OCI-LY7 (cell line): ENCODE measurements at regions not wholly inside any gene's neighbourhood (a gene's known extent, or its start where the extent isn't known, plus 50 kb on each side); places are given as distances from the start of the nearest gene placed in this dataset.

Experiments used
- BruUV-seq: library from RNA; stranded (reverse); fragments of 400-500 nt; replicated peaks from 2 replicates; lab custom pipeline; 2021; lab: Mats Ljungman, UMichigan
- CTCF ChIA-PET: fragments of 300-600 bp; sonication (Branson Sonifier 250); formaldehyde crosslinking; loops from one replicate; lab custom pipeline; 2022; ENCODE audit warnings: antibody characterized with exemption; ENCODE audit not compliant: unreplicated experiment; lab: Charles Lee
- POLR2A ChIA-PET: fragments of 300-600 bp; sonication (Branson Sonifier 250); formaldehyde crosslinking; loops from one replicate; lab custom pipeline; 2022; ENCODE audit warnings: antibody characterized with exemption; lab: Charles Lee
- DNase-seq: peaks from one replicate; pipeline ENCODE4 v3.0.0-alpha.2; 2015; ENCODE audit warnings: low spot score
- H2AFZ ChIP-seq: fragments of 200-600 bp; sonication (generic), shearing (Covaris generic); 2 replicates; pipeline ENCODE4 v1.6.1; 2014; ENCODE audit warnings: mild to moderate bottlenecking, antibody characterized with exemption, low read length, moderate library complexity
- H3K27ac ChIP-seq: fragments of 200-600 bp; sonication (generic); 2 replicates; pipeline ENCODE4 v1.5.1; 2014; ENCODE audit warnings: mixed run types, low read depth, mild to moderate bottlenecking, moderate library complexity, low read length, inconsistent platforms; ENCODE audit not compliant: poor library complexity, severe bottlenecking
- H3K36me3 ChIP-seq: fragments of 200-600 bp; sonication (generic); 2 replicates; pipeline ENCODE4 v1.6.1; 2014; ENCODE audit warnings: mild to moderate bottlenecking, antibody characterized with exemption, low read length, moderate library complexity, mixed read lengths; ENCODE audit not compliant: insufficient read depth
- H3K4me1 ChIP-seq: fragments of 200-600 bp; sonication (generic); 2 replicates; pipeline ENCODE4 v1.5.1; 2014; ENCODE audit warnings: mild to moderate bottlenecking, low read length; ENCODE audit not compliant: insufficient read depth, poor library complexity, severe bottlenecking
- H3K4me2 ChIP-seq: fragments of 200-600 bp; sonication (generic); 2 replicates; pipeline ENCODE4 v1.6.1; 2014; ENCODE audit warnings: mild to moderate bottlenecking, low read length
- H3K4me3 ChIP-seq: fragments of 200-600 bp; sonication (generic); 2 replicates; pipeline ENCODE4 v1.5.1; 2014; ENCODE audit warnings: mild to moderate bottlenecking, low read depth, low read length; ENCODE audit not compliant: poor library complexity, severe bottlenecking
- H3K79me2 ChIP-seq: fragments of 200-600 bp; sonication (generic); 2 replicates; pipeline ENCODE4 v1.6.1; 2016; ENCODE audit warnings: low read depth, mild to moderate bottlenecking, low read length, moderate library complexity, mixed read lengths; ENCODE audit not compliant: insufficient read depth
- H3K9me2 ChIP-seq: fragments of 200-600 bp; sonication (generic); 2 replicates; pipeline ENCODE4 v1.6.1; 2016; ENCODE audit warnings: mild to moderate bottlenecking, low read length, mixed read lengths; ENCODE audit not compliant: insufficient read depth
- H3K9me3 ChIP-seq: fragments of 200-600 bp; sonication (generic); 2 replicates; pipeline ENCODE4 v1.6.1; 2014; ENCODE audit warnings: mild to moderate bottlenecking, mixed run types, low read length, mixed read lengths
- H4K20me1 ChIP-seq: fragments of 200-600 bp; sonication (generic); 2 replicates; pipeline ENCODE4 v1.6.1; 2014; ENCODE audit warnings: mild to moderate bottlenecking, antibody characterized with exemption, low read length, moderate library complexity, mixed read lengths; ENCODE audit not compliant: insufficient read depth
- EZH2phosphoT487 ChIP-seq: fragments of 200-600 bp; sonication (generic); IDR thresholded peaks from 2 replicates; pipeline ENCODE4 v1.6.1; 2018; ENCODE audit warnings: low read depth, borderline replicate concordance, mild to moderate bottlenecking, mixed run types, antibody characterized with exemption, low read length, moderate library complexity, mixed read lengths
- intact Hi-C: fragments of 100-400 bp; cut with micrococcal nuclease; formaldehyde crosslinking; loops from one replicate; pipeline ENCODE4 v1.10.0; 2022; ENCODE audit not compliant: unreplicated experiment
- TF ChIP-seq, protein P1 (sequence below): fragments of 200-600 bp; sonication (generic); conservative IDR thresholded peaks from 2 replicates; pipeline ENCODE4 v1.5.1; 2014; ENCODE audit warnings: mild to moderate bottlenecking, antibody characterized with exemption, low read length, moderate library complexity, mixed read lengths

DNA sequence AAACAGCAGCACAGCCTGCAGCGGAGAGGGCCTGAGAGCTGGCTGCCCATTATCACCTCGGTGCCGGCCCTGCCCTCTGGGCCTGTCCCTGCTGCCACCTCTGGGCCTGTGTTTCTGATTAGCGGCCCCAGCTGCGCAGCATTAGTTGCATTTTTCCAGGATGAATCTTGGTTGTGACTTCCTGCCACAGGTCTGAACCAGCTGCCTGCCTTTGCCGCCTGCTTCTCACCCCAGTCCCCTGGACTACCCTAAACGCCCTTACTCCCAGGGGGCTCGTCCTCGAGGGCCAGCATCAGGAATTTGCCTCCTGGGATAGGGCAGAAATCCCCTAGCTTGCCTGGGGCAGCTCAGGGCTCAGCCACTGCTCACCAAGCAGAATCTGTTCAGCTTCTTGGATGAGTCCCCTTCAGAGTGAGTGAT, 342.8 kb downstream of the DYSF start:
- TF ChIP-seq, protein P1, sequence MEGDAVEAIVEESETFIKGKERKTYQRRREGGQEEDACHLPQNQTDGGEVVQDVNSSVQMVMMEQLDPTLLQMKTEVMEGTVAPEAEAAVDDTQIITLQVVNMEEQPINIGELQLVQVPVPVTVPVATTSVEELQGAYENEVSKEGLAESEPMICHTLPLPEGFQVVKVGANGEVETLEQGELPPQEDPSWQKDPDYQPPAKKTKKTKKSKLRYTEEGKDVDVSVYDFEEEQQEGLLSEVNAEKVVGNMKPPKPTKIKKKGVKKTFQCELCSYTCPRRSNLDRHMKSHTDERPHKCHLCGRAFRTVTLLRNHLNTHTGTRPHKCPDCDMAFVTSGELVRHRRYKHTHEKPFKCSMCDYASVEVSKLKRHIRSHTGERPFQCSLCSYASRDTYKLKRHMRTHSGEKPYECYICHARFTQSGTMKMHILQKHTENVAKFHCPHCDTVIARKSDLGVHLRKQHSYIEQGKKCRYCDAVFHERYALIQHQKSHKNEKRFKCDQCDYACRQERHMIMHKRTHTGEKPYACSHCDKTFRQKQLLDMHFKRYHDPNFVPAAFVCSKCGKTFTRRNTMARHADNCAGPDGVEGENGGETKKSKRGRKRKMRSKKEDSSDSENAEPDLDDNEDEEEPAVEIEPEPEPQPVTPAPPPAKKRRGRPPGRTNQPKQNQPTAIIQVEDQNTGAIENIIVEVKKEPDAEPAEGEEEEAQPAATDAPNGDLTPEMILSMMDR, result no peak
- TF ChIP-seq EZH2phosphoT487, result no peak
- POLR2A ChIA-PET, result interaction anchor here (0.6 kb wide), 2 partner anchors 10 to 1601 kb away, joined by 3 read pairs; no protein-coding TSS in a partner anchor

DNA sequence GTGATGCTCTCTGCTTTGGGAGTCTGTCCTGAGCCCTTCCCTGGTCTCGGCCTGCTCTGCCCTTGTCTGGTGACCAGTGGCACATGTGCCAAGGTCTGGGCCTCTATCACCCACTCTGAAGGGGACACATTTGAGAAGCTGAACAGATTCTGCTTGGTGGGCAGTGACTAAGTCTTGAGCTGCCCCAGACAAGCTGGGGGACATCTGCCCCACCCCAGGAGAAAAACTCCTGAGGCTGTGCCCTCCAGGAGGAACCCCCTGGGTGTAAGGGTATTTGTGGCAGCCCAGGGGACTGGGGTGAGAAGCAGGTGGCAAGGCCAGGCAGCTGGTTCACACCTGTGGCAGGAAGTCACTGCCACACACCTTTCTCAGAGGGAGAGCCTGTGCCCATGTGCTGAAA, 342.1 kb downstream of the DYSF start:
- H3K79me2 ChIP-seq, result no peaks in the 10 kb centered on the region
- DNase-seq, result no peak
- H3K4me3 ChIP-seq, result no peak overlapping the region
- intact Hi-C loops, result no loop called here
- ChIA-PET POLR2A (no interaction called here), CTCF (no interaction called here)
- no TSS peak for BruUV-seq
- no peak overlapping the region for H3K27ac ChIP-seq
- H4K20me1 ChIP-seq, result no peaks in the 10 kb centered on the region
- H3K36me3 ChIP-seq, result no peaks in the 10 kb centered on the region
- H2AFZ ChIP-seq, result no peak overlapping the region
- no peaks in the 10 kb centered on the region for H3K9me3 ChIP-seq
- H3K4me1 ChIP-seq, result no peaks in the 10 kb centered on the region
- H3K4me2 ChIP-seq, result no peak overlapping the region
- TF ChIP-seq EZH2phosphoT487, result no peak
- TF ChIP-seq, protein P1, result no peak
- no peaks in the 10 kb centered on the region for H3K9me2 ChIP-seq

More for the DNA sequence above, 342.8 kb downstream of the DYSF start:
- no peaks in the 10 kb centered on the region for H3K4me1 ChIP-seq
- H3K4me3 ChIP-seq, result no peak overlapping the region
- no peaks in the 10 kb centered on the region for H3K36me3 ChIP-seq
- H3K4me2 ChIP-seq, result no peak overlapping the region
- H3K79me2 ChIP-seq, result no peaks in the 10 kb centered on the region
- no peak overlapping the region for H3K27ac ChIP-seq
- intact Hi-C loops, result no loop called here
- BruUV-seq, result no TSS peak
- no peaks in the 10 kb centered on the region for H4K20me1 ChIP-seq
- H3K9me2 ChIP-seq, result no peaks in the 10 kb centered on the region
- no peak overlapping the region for H2AFZ ChIP-seq
- CTCF ChIA-PET, result no interaction called here
- no peaks in the 10 kb centered on the region for H3K9me3 ChIP-seq
- no peak for DNase-seq

DNA sequence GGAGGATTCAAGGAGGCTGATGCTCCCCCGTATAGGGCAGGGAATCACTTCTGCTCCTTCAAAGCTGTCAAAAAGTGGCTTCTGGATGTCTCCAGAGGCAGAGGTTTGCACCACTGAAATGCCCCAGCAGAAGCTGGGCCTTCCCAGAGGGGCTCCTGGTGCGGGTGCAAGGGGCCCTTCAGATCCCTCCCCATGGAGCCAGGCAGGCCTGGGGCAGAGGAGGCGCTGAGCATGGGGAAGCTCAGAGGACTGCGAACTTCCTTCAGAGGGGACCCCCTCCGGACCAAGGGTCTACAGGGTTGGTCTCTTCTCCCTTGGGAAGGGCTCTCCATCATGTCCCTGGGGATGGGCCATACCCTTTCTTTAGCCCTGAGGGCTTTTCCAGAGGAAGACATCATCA, 341.2 kb downstream of the DYSF start:
- CTCF ChIA-PET, result interaction anchor here (0.5 kb wide), 1 partner anchor 215 kb away, joined by 3 read pairs; no protein-coding TSS in a partner anchor
- Histone ChIP-seq H3K9me3 (no peaks in the 10 kb centered on the region), H3K4me1 (no peaks in the 10 kb centered on the region), H3K79me2 (no peaks in the 10 kb centered on the region), H3K4me2 (no peak overlapping the region), H3K9me2 (no peaks in the 10 kb centered on the region), H4K20me1 (no peaks in the 10 kb centered on the region), H2AFZ (no peak overlapping the region), H3K27ac (no peak overlapping the region), H3K36me3 (no peaks in the 10 kb centered on the region), H3K4me3 (no peak overlapping the region)
- intact Hi-C loops, result no loop called here
- no peak for DNase-seq
- no TSS peak for BruUV-seq
- POLR2A ChIA-PET, result no interaction called here
- TF ChIP-seq, protein P1, result no peak
- TF ChIP-seq EZH2phosphoT487, result no peak
